ENCODE measurements at regions not wholly inside any gene's neighbourhood (a gene's known extent, or its start where the extent isn't known, plus 50 kb on each side); places are given as distances from the start of the nearest gene placed in this dataset.

DNA sequence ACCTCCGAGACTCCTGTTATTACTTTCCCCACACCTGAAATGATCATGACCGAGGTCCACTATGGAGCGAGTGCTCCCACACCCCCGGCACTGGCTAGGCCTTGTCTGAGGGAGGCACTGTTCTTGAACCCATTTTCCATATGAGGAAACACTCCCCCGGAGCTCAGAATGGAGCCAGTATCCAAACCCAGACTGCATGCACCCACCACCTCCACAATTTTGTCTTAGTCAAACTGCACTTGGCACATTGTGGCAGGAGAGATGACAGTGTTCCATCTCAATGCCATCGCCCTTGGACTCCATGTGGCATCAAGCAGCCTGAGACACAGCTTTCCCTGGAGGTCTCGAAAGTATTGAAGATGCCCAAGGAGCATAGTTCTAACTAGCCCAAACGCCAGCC lies 154.1 kb downstream of the NUP210 start:
- no peak for DNase-seq (ENCODE audit: low read depth in 1 of 2, low spot score in 1 of 2)
- Histone ChIP-seq H3K27me3 (ENCODE audit: insufficient read depth, poor library complexity, severe bottlenecking) (peaks cover 2% of the 10 kb centered on the region), H3K4me3 (replicated peaks; ENCODE audit: insufficient read depth, low read length) (no peak overlapping the region), H3K27ac (replicated peaks) (no peak overlapping the region)
- TF ChIP-seq, protein P1, sequence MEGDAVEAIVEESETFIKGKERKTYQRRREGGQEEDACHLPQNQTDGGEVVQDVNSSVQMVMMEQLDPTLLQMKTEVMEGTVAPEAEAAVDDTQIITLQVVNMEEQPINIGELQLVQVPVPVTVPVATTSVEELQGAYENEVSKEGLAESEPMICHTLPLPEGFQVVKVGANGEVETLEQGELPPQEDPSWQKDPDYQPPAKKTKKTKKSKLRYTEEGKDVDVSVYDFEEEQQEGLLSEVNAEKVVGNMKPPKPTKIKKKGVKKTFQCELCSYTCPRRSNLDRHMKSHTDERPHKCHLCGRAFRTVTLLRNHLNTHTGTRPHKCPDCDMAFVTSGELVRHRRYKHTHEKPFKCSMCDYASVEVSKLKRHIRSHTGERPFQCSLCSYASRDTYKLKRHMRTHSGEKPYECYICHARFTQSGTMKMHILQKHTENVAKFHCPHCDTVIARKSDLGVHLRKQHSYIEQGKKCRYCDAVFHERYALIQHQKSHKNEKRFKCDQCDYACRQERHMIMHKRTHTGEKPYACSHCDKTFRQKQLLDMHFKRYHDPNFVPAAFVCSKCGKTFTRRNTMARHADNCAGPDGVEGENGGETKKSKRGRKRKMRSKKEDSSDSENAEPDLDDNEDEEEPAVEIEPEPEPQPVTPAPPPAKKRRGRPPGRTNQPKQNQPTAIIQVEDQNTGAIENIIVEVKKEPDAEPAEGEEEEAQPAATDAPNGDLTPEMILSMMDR (IDR thresholded peaks at IDR 0.05; ENCODE audit: insufficient read depth, low read length) = no peak
- TF ChIP-seq, protein P2, sequence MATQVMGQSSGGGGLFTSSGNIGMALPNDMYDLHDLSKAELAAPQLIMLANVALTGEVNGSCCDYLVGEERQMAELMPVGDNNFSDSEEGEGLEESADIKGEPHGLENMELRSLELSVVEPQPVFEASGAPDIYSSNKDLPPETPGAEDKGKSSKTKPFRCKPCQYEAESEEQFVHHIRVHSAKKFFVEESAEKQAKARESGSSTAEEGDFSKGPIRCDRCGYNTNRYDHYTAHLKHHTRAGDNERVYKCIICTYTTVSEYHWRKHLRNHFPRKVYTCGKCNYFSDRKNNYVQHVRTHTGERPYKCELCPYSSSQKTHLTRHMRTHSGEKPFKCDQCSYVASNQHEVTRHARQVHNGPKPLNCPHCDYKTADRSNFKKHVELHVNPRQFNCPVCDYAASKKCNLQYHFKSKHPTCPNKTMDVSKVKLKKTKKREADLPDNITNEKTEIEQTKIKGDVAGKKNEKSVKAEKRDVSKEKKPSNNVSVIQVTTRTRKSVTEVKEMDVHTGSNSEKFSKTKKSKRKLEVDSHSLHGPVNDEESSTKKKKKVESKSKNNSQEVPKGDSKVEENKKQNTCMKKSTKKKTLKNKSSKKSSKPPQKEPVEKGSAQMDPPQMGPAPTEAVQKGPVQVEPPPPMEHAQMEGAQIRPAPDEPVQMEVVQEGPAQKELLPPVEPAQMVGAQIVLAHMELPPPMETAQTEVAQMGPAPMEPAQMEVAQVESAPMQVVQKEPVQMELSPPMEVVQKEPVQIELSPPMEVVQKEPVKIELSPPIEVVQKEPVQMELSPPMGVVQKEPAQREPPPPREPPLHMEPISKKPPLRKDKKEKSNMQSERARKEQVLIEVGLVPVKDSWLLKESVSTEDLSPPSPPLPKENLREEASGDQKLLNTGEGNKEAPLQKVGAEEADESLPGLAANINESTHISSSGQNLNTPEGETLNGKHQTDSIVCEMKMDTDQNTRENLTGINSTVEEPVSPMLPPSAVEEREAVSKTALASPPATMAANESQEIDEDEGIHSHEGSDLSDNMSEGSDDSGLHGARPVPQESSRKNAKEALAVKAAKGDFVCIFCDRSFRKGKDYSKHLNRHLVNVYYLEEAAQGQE (IDR thresholded peaks at IDR 0.05; ENCODE audit: insufficient replicate concordance, low read depth) = no peak
- no peak for TF ChIP-seq POLR2AphosphoS5 (IDR thresholded peaks at IDR 0.05; ENCODE audit: low read depth)
- no peak for TF ChIP-seq GABPA (IDR thresholded peaks at IDR 0.05; ENCODE audit: low read depth)
- TF ChIP-seq SPI1 (IDR thresholded peaks at IDR 0.05; ENCODE audit: borderline replicate concordance, low read depth) = no peak

DNA sequence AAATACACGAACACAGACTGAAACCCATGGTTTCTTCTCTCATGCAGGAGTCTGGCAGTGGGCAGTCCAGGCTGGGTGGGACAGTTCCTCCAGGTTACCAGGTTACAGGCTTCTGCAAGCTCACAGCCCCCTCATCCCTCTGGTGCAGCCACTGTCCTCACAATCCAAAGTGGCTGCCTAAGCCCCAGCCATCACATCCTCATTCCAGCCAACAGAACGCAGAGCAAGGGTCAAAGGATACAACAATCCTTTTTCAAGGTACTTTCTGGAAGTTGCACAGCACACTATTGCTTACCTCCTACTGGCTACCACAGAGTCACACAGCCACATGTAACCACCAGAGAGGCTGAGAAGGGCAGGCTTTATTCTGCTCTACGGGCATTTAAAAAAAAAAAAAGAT lies 154.6 kb downstream of the NUP210 start:
- Histone ChIP-seq H3K4me3 (replicated peaks; ENCODE audit: insufficient read depth, low read length) (no peak overlapping the region), H3K27ac (replicated peaks) (no peak overlapping the region), H3K27me3 (ENCODE audit: insufficient read depth, poor library complexity, severe bottlenecking) (peaks cover 2% of the 10 kb centered on the region)
- DNase-seq (ENCODE audit: low read depth in 1 of 2, low spot score in 1 of 2) = no peak
- TF ChIP-seq SPI1 (IDR thresholded peaks at IDR 0.05; ENCODE audit: borderline replicate concordance, low read depth) = no peak
- no peak for TF ChIP-seq POLR2AphosphoS5 (IDR thresholded peaks at IDR 0.05; ENCODE audit: low read depth)
- TF ChIP-seq, protein P1 (IDR thresholded peaks at IDR 0.05; ENCODE audit: insufficient read depth, low read length) = no peak
- TF ChIP-seq GABPA (IDR thresholded peaks at IDR 0.05; ENCODE audit: low read depth) = no peak
- TF ChIP-seq, protein P2 (IDR thresholded peaks at IDR 0.05; ENCODE audit: insufficient replicate concordance, low read depth) = no peak

DNA sequence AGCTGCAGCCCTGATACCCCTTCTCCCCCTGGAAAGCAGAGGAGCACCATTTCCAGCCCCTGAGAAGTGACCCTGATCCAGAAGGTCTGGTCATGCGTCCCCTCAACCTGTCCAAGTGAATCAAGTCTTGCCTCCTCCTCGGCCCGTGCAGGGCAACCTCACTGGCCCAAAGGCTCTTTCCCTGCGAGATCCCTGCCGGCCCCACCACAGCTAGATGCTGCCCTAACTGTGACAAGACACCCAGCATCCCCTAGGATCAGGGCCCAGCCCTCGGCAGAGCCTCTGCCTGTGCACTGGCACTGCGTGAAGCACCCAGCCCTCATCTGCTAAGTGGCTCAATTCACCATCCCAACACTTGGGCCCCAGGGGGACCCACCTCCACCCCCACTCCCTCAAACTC lies 155.1 kb downstream of the NUP210 start:
- Histone ChIP-seq H3K27ac (replicated peaks) (no peak overlapping the region), H3K27me3 (ENCODE audit: insufficient read depth, poor library complexity, severe bottlenecking) (peaks cover 4% of the 10 kb centered on the region), H3K4me3 (replicated peaks; ENCODE audit: insufficient read depth, low read length) (no peak overlapping the region)
- TF ChIP-seq, protein P2 (IDR thresholded peaks at IDR 0.05; ENCODE audit: insufficient replicate concordance, low read depth) = no peak
- TF ChIP-seq, protein P1 (IDR thresholded peaks at IDR 0.05; ENCODE audit: insufficient read depth, low read length) = no peak
- TF ChIP-seq GABPA (IDR thresholded peaks at IDR 0.05; ENCODE audit: low read depth) = no peak
- TF ChIP-seq SPI1 (IDR thresholded peaks at IDR 0.05; ENCODE audit: borderline replicate concordance, low read depth) = no peak
- TF ChIP-seq POLR2AphosphoS5 (IDR thresholded peaks at IDR 0.05; ENCODE audit: low read depth) = no peak
- DNase-seq (ENCODE audit: low read depth in 1 of 2, low spot score in 1 of 2) = no peak

All from HL-60 (cell line).